ENCODE measurements at regions not wholly inside any gene's neighbourhood (a gene's known extent, or its start where the extent isn't known, plus 50 kb on each side); places are given as distances from the start of the nearest gene placed in this dataset.

- intact Hi-C loops (cut with DNase I) = no loop called here
- H3K27me3 ChIP-seq = no peaks in the 10 kb centered on the region
- H3K4me1 ChIP-seq = no peaks in the 10 kb centered on the region
- no peak for TF ChIP-seq CTCF (IDR thresholded peaks at IDR 0.05)
- no peak for DNase-seq (ENCODE audit: low spot score in 2 of 2)
- no peaks in the 10 kb centered on the region for H3K36me3 ChIP-seq
- H3K9me3 ChIP-seq = no peaks in the 10 kb centered on the region
- no peak overlapping the region for H3K4me3 ChIP-seq
- H3K27ac ChIP-seq = no peak overlapping the region
These were observed 112.2 kb downstream of the PLEKHG1 start for GRCh38 chr6:150711584-150712504.

GRCh38 chr6:150712505-150713252 lies 113.0 kb downstream of the PLEKHG1 start:
- H3K36me3 ChIP-seq = no peaks in the 10 kb centered on the region
- no peak overlapping the region for H3K4me3 ChIP-seq
- no peak for TF ChIP-seq CTCF (IDR thresholded peaks at IDR 0.05)
- intact Hi-C loops (cut with DNase I) = no loop called here
- no peaks in the 10 kb centered on the region for H3K27me3 ChIP-seq
- H3K27ac ChIP-seq = no peak overlapping the region
- H3K4me1 ChIP-seq = no peaks in the 10 kb centered on the region
- no peak for DNase-seq (ENCODE audit: low spot score in 2 of 2)
- no peaks in the 10 kb centered on the region for H3K9me3 ChIP-seq

- intact Hi-C loops (cut with DNase I) = no loop called here
- H3K36me3 ChIP-seq = no peaks in the 10 kb centered on the region
- H3K4me1 ChIP-seq = no peaks in the 10 kb centered on the region
- no peak for DNase-seq (ENCODE audit: low spot score in 2 of 2)
- no peak overlapping the region for H3K4me3 ChIP-seq
- no peak overlapping the region for H3K27ac ChIP-seq
- H3K9me3 ChIP-seq = no peaks in the 10 kb centered on the region
- H3K27me3 ChIP-seq = no peaks in the 10 kb centered on the region
- TF ChIP-seq CTCF (IDR thresholded peaks at IDR 0.05) = no peak
These were observed 113.8 kb downstream of the PLEKHG1 start for GRCh38 chr6:150713487-150713886.

GRCh38 chr6:150713931-150714330 lies 114.2 kb downstream of the PLEKHG1 start:
- no peak for TF ChIP-seq CTCF (IDR thresholded peaks at IDR 0.05)
- Histone ChIP-seq H3K36me3 (no peaks in the 10 kb centered on the region), H3K27ac (no peak overlapping the region), H3K4me3 (no peak overlapping the region), H3K4me1 (no peaks in the 10 kb centered on the region), H3K9me3 (no peaks in the 10 kb centered on the region), H3K27me3 (no peaks in the 10 kb centered on the region)
- DNase-seq (ENCODE audit: low spot score in 2 of 2) = no peak
- intact Hi-C loops (cut with DNase I) = no loop called here

GRCh38 chr6:150715133-150715532 lies 115.4 kb downstream of the PLEKHG1 start:
- no peak for DNase-seq (ENCODE audit: low spot score in 2 of 2)
- no peak overlapping the region for H3K4me3 ChIP-seq
- intact Hi-C loops (cut with DNase I) = no loop called here
- no peaks in the 10 kb centered on the region for H3K4me1 ChIP-seq
- H3K36me3 ChIP-seq = no peaks in the 10 kb centered on the region
- no peak for TF ChIP-seq CTCF (IDR thresholded peaks at IDR 0.05)
- no peaks in the 10 kb centered on the region for H3K27me3 ChIP-seq
- H3K9me3 ChIP-seq = no peaks in the 10 kb centered on the region
- no peak overlapping the region for H3K27ac ChIP-seq

Data from ascending aorta (tissue), 2 donors.